Mucosa of descending colon (tissue), 3 donors: ENCODE measurements at regions not wholly inside any gene's neighbourhood (a gene's known extent, or its start where the extent isn't known, plus 50 kb on each side); places are given as distances from the start of the nearest gene placed in this dataset.

ENCODE experiments used
- ATAC-seq: fragments of 200-7000 bp; cut with Tn5 transposase; one replicate; pipeline ENCODE4 v1.9.1; 2020; ENCODE audit warnings: mild to moderate bottlenecking, moderate library complexity
- DNase-seq, 3 donors: peaks; one replicate each; pipeline ENCODE4 v3.0.0-alpha.2; 2020
- H3K36me3 ChIP-seq: fragments of 200-600 bp; one replicate; pipeline ENCODE4 v1.8.0; 2021; ENCODE audit warnings: low read depth, mild to moderate bottlenecking
- H3K4me1 ChIP-seq: fragments of 200-600 bp; one replicate; pipeline ENCODE4 v1.8.0; 2021; ENCODE audit warnings: low read depth, mild to moderate bottlenecking
- H3K4me3 ChIP-seq: fragments of 200-600 bp; one replicate; pipeline ENCODE4 v1.8.0; 2021; ENCODE audit warnings: mild to moderate bottlenecking
- H3K9me3 ChIP-seq: fragments of 200-600 bp; one replicate; pipeline ENCODE4 v1.8.0; 2021; ENCODE audit warnings: mild to moderate bottlenecking
- CTCF ChIP-seq: fragments of 200-600 bp; IDR thresholded peaks from one replicate; pipeline ENCODE4 v1.8.0; 2022; ENCODE audit warnings: antibody characterized with exemption, mild to moderate bottlenecking
- intact Hi-C, 2 donors: fragments of 100-400 bp; cut with DNase I in 1 of 2; cut with micrococcal nuclease in 1 of 2; formaldehyde crosslinking; loops; one replicate each; pipeline versions ENCODE4 v1.11.0 to v1.11.1; 2022; cut with DNase I, micrococcal nuclease
- donor health status: DM: no; HTN: no; CAD: no; lungs with moderate emphysema.
- donor health status: DM: no; HTN: no; CAD: no.
- donor health status: DM: no; HTN: yes; CAD: no.

DNA sequence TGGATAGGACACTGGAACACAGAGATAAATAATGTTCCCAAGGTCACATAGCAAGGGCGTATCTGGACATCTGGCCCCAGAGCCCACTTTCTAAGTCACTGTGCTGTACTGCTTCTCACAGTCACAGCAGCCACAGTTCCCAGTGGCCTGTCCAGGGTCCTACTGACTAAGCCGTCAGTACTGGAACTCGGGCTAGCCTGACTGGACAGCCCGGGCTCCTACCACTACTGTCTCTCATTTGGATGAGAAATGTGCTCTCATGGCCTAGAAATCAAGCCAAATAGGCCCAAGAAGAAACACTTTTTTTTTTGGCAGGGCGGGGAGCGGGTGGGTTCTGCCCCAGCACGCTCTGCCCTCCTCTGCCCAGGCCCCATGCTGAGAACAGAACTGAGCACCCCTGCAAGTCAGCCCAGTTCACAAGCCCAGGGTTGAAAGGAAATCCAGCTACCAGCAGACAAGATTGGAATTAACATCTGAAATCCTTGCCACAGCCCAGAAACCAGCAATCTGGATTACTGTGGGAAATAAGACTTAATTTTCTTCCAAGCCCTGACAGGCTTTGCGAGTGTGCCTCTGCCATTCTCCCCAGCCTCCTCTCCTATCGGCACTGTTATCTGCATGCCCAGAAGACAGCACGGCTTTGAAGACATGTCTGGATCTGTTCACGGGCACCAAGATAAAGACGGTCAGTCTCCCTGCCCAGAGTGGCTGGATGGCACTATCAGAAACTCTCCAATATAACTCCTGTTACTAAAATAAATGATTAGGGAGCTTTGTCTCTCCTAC, 182.9 kb upstream of the NCAM1 start:
- intact Hi-C loops, result no loop called here
- Histone ChIP-seq H3K36me3 (no peaks in the 10 kb centered on the region), H3K4me3 (no peak overlapping the region), H3K9me3 (no peaks in the 10 kb centered on the region), H3K4me1 (no peaks in the 10 kb centered on the region)
- DNase-seq (no peak), ATAC-seq (no peak)
- TF ChIP-seq CTCF, result no peak

DNA sequence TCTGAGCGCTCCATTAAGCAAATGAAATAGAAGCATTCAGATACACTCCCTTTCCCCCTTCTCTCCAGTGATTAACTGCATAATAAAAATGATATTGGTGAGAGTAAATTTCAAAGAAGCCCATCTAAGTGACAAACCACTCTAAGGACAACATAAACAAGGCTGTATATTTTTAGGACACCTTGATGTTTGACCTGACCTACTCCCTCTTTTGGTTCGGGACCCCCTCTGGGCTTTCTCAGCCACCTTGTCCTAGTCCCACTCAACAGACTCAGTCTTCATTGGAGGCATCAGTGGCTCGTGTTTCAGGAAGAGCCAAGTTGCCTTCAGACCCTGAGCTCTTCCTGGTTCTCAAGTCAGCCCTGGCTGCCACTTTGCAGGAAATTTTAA, 182.3 kb upstream of the NCAM1 start:
- H3K4me1 ChIP-seq, result no peaks in the 10 kb centered on the region
- no peak for TF ChIP-seq CTCF
- H3K36me3 ChIP-seq, result no peaks in the 10 kb centered on the region
- ATAC-seq (no peak), DNase-seq (no peak)
- H3K9me3 ChIP-seq, result no peaks in the 10 kb centered on the region
- intact Hi-C loops, result no loop called here
- no peak overlapping the region for H3K4me3 ChIP-seq

DNA sequence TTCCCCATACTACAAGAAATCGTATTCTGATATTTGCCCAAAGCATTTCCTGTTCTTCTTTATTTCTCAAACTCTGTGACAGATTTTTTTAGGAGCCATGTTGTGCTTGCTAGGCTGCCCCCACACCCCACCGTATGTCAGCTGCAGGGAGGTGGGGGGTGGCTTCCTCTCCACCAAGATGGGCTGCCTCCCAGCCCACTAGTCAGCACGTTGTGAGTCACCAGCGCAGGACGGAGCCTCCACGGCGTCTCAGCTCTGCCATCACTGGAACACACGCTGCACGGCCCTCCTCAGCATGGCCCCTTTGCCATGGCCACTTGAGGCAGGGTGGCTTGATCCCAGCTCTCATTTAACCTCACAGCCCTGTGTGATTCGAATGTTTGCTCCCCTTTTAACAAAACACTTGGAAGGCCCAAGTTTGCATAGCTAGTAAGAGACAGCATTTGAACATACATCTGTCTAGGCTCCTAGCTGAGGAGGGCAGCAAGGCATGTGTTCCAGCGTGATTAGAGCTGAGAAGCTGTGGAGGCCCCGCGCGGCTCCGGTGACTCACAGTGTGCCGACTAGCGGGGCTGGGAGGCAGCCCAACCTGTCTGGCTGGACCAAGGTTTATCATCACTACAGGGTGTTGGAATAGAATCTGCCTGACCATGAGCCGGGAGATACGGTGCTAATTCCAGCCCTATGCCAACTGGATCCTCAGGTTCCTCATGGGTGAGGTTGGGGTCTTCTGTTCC, 180.7 kb upstream of the NCAM1 start:
- ATAC-seq (no peak), DNase-seq (no peak)
- intact Hi-C loops, result no loop called here
- TF ChIP-seq CTCF, result no peak
- Histone ChIP-seq H3K4me1 (no peaks in the 10 kb centered on the region), H3K4me3 (no peak overlapping the region), H3K9me3 (no peaks in the 10 kb centered on the region), H3K36me3 (no peaks in the 10 kb centered on the region)

DNA sequence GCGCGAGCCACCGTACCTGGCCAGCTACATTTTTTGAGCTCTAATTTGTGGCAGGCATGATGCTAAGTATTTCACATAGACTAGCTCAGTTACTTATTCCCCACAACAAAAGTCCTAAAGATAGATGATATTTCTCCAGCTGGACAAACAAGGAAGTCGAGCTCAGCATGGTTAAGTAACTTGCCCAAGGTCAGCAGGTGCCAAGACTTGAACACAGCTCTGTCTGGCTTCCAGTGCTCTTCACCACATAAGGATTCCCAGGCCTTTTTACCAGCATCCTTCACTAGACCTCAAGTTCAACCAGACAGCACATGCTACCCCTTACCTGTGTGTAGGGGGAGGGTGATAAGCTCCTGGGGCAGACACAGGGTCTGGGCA, 177.3 kb upstream of the NCAM1 start:
- Histone ChIP-seq H3K4me3 (no peak overlapping the region), H3K36me3 (no peaks in the 10 kb centered on the region), H3K4me1 (no peaks in the 10 kb centered on the region), H3K9me3 (no peaks in the 10 kb centered on the region)
- ATAC-seq (no peak), DNase-seq (no peak)
- TF ChIP-seq CTCF, result no peak
- intact Hi-C loops, result no loop called here

DNA sequence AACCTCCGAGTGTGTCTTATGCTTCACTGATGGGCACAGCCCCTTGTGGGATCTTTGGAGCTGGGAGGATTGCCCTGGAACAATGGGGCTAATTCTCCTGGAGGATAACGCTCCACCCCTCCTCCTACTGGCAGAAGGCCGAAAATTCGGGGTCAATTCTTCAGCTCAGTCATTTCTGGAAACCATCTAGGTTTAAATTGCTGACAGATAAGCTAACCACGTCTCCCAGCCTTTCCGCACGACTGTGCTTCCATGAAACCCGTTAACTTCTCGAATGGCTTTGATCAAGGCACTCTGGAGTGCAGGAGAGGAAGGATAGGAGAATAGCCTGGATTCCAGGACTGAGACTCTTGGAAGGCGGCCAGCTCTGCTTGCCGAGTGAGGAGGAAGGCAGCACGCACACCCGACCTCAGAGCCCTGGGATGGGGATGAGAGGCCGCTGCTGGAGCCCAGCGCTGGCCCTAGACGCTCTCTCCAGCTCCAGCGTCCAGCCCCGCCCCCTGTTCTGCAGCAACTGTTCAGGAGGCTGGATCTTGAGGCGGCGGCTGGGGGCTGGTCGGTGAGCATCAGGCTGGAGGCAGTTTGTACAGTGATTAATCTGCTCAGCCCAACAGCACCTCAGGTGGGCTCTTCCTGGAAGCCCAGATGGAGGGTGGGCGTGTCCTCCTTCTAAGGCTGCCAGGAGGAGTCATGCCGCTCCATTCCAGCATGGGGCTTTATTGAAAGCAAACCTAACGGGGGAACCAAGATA, 176.7 kb upstream of the NCAM1 start:
- ATAC-seq (no peak), DNase-seq (peak in 2 of 3 donors; percentile 18 to 37)
- Histone ChIP-seq H3K9me3 (no peaks in the 10 kb centered on the region), H3K36me3 (no peaks in the 10 kb centered on the region), H3K4me1 (no peaks in the 10 kb centered on the region), H3K4me3 (no peak overlapping the region)
- no peak for TF ChIP-seq CTCF
- intact Hi-C loops, result no loop called here
